Activated naive CD4-positive, alpha-beta T cell treated with anti-CD3 and anti-CD28 coated beads for 36 hours (primary cell): ENCODE measurements at regions not wholly inside any gene's neighbourhood (a gene's known extent, or its start where the extent isn't known, plus 50 kb on each side); places are given as distances from the start of the nearest gene placed in this dataset.
"Not testable (repeated sequence)": the region's sequence is repeated elsewhere in the genome, so short reads cannot be mapped to it uniquely, and the experiment has no call there.

Experiments
- CTCF ChIA-PET: fragments of 350-600 bp; sonication (Branson Sonifier 250); formaldehyde crosslinking; loops from one replicate; lab custom pipeline; 2021; ENCODE audit warnings: antibody characterized with exemption; lab: Charles Lee
- DNase-seq: peaks from one replicate; pipeline ENCODE4 v3.0.0-alpha.2; 2020
- H3K27ac Mint-ChIP-seq: one replicate; pipeline ENCODE4 v1.8.0; 2021; ENCODE audit warnings: mild to moderate bottlenecking, mixed read lengths
- H3K27me3 Mint-ChIP-seq: one replicate; pipeline ENCODE4 v1.8.0; 2021; ENCODE audit warnings: low read depth, mixed read lengths
- H3K36me3 Mint-ChIP-seq: one replicate; pipeline ENCODE4 v1.8.0; 2021; ENCODE audit warnings: low read depth, mixed read lengths
- H3K4me1 Mint-ChIP-seq: one replicate; pipeline ENCODE4 v1.8.0; 2021; ENCODE audit warnings: low read depth, mixed read lengths
- H3K4me3 Mint-ChIP-seq: one replicate; pipeline ENCODE4 v1.8.0; 2021; ENCODE audit warnings: mild to moderate bottlenecking, moderate library complexity, mixed read lengths
- H3K9me3 Mint-ChIP-seq: one replicate; pipeline ENCODE4 v1.8.0; 2021; ENCODE audit warnings: mixed read lengths
- intact Hi-C: fragments of 100-400 bp; cut with micrococcal nuclease; formaldehyde crosslinking; loops from one replicate; pipeline ENCODE4 v1.15.1; 2023

DNA sequence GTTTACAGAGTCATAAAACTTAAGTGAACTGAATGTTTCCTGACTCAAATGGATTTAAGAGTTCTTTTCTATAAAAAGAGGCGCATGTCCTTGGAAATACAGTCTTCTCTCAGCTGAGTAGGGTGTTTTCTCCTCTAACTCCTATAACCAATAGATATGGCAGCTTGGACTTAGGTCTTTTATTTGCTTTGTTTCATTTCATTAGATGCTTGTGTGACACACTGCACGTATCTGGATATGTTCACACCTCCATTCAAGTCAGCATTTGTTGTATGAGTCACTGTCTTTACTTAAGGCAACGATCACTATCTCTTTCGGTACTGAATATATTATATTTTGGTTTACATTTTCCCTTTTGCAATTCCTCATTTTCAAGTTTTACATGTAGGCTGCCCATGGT lies 136.6 kb downstream of the ARSF start:
- Mint-ChIP-seq H3K36me3 (no peaks in the 10 kb centered on the region), H3K9me3 (no peaks in the 10 kb centered on the region), H3K27me3 (peaks cover 4% of the 10 kb centered on the region), H3K4me1 (no peaks in the 10 kb centered on the region), H3K4me3 (no peak overlapping the region), H3K27ac (no peak overlapping the region)
- CTCF ChIA-PET, result no interaction called here
- intact Hi-C loops, result no loop called here
- DNase-seq, result no peak

DNA sequence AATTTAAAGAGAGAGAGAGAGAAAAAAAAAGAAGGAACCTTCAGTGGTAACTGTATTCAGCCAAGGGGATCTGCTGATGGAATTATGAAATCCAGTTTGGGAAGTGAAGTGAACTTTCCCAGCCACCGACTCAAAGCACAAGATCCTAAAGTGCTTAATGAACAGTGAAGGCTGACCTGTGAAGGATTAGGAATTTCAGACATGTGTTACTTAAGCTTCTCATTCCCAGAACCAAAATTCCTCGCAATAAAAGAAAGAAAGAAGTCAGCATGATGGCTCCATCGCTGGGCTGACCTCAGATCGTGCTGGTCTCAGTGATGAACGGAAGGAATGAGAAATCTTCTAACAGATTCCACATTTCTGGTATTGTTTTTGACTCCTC lies 135.2 kb downstream of the ARSF start:
- intact Hi-C loops, result no loop called here
- no peak for DNase-seq
- Mint-ChIP-seq H3K4me3 (no peak overlapping the region), H3K9me3 (no peaks in the 10 kb centered on the region), H3K36me3 (no peaks in the 10 kb centered on the region), H3K4me1 (no peaks in the 10 kb centered on the region), H3K27ac (no peak overlapping the region), H3K27me3 (peaks cover 4% of the 10 kb centered on the region)
- CTCF ChIA-PET, result no interaction called here

DNA sequence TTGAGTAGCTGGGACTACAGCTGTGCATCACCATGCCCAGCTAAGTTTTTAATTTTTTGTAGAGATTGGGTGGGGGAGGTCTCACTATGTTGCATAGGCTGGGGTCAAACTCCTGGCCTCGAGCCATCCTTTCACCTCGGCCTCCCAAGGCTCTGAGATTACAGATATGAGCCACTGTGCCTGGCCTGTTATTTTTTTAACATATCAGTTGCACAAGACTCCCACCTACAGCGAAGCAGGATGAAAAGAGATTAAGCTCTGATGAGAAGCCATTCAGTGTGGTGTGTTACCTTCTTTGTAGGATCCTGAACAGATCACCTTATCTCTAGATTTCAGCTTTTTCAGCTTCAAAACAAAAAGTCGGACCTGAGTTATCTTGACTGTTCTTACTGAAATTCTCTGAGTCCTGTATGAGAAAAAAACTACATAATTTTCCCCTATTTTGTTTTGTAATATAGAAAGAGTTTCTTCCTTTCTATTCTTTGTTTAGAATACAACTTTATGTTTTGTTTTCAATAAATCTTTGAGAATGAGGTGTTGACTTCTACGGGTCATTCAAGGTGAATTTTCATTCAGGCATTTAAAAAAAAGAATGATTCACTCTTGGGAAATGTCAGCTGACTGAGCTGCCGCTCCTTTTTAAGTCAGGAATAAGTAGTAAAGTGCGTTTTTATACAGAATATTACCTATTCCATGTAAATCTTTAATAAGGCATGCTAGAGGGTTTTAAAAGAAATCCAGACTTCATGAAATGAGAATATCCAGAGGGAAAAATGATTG lies 134.6 kb downstream of the ARSF start:
- H3K4me1 Mint-ChIP-seq, result no peaks in the 10 kb centered on the region
- no peaks in the 10 kb centered on the region for H3K9me3 Mint-ChIP-seq
- no peaks in the 10 kb centered on the region for H3K36me3 Mint-ChIP-seq
- intact Hi-C loops, result no loop called here
- DNase-seq, result no peak
- peaks cover 4% of the 10 kb centered on the region for H3K27me3 Mint-ChIP-seq
- H3K27ac Mint-ChIP-seq, result no peak overlapping the region
- CTCF ChIA-PET, result no interaction called here
- no peak overlapping the region for H3K4me3 Mint-ChIP-seq

DNA sequence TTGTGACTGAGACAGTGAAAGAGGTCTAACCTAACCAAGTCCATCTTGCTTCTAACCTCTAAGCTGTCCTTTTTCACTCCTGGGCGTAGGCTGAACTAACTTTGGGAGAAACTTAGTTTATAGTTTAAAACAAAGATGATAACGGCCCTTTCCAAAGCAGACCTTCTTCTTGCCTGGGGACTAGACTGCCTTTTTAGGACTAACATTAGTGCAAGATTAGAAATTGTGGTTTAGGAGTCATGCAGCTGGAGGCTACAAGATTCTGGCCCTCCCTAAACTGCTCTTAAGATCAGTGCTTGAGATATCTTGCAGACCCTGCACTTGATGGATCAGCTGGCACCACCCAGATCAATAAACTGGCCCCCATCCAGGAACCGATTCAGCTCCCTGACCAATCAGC lies 130.9 kb downstream of the ARSF start:
- H3K36me3 Mint-ChIP-seq, H3K27ac Mint-ChIP-seq, CTCF ChIA-PET, H3K4me1 Mint-ChIP-seq, DNase-seq, H3K4me3 Mint-ChIP-seq, H3K9me3 Mint-ChIP-seq, H3K27me3 Mint-ChIP-seq, intact Hi-C loops: not testable (repeated sequence)

DNA sequence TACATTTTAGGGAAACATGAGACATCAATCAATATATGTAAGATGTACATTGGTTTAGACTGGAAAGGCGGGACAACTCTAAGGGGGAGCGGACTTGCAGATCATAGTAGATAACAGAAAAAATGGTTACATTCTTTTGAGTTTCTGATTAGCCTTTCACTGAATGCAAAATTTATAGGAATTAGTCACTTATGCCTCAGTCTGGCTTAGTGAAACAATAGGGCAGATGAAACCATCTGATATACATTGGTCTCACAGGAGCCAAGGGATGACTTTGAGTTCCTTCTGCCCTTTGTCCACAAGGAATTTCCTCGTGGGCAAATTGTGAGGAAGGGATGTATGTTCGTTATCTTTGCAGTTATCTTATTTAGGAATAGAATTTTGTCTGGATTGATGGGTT lies 128.2 kb downstream of the ARSF start:
- H3K27me3 Mint-ChIP-seq, result no peaks in the 10 kb centered on the region
- DNase-seq, result no peak
- CTCF ChIA-PET, result no interaction called here

DNA sequence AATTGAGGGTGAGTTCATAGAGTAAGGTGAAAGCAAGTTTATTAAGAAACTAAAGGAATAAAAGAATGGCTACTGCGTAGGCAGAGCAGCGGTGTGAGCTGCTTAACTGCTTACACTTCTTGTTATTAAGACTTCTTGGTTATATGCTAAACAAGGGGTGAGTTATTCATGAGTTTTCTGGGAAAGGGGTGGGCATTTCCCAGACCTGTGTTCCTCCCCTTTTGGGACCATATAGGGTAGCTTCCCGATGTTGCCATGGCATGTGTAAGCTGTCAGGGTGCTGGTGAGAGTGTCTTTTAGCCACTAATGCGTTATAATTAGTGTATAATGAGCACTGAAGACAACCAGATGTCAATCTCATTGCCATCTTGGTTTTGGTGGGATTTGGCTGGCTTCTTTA lies 126.5 kb downstream of the ARSF start:
- Mint-ChIP-seq H3K4me1 (no peaks in the 10 kb centered on the region), H3K36me3 (no peaks in the 10 kb centered on the region), H3K4me3 (no peak overlapping the region), H3K27me3 (no peaks in the 10 kb centered on the region), H3K9me3 (no peaks in the 10 kb centered on the region), H3K27ac (no peak overlapping the region)
- intact Hi-C loops, result no loop called here
- CTCF ChIA-PET, result no interaction called here
- no peak for DNase-seq

More for the DNA sequence above, 128.2 kb downstream of the ARSF start:
- no peaks in the 10 kb centered on the region for H3K4me1 Mint-ChIP-seq
- no peaks in the 10 kb centered on the region for H3K9me3 Mint-ChIP-seq
- no peak overlapping the region for H3K4me3 Mint-ChIP-seq
- no peak overlapping the region for H3K27ac Mint-ChIP-seq
- no peaks in the 10 kb centered on the region for H3K36me3 Mint-ChIP-seq
- intact Hi-C loops, result no loop called here

DNA sequence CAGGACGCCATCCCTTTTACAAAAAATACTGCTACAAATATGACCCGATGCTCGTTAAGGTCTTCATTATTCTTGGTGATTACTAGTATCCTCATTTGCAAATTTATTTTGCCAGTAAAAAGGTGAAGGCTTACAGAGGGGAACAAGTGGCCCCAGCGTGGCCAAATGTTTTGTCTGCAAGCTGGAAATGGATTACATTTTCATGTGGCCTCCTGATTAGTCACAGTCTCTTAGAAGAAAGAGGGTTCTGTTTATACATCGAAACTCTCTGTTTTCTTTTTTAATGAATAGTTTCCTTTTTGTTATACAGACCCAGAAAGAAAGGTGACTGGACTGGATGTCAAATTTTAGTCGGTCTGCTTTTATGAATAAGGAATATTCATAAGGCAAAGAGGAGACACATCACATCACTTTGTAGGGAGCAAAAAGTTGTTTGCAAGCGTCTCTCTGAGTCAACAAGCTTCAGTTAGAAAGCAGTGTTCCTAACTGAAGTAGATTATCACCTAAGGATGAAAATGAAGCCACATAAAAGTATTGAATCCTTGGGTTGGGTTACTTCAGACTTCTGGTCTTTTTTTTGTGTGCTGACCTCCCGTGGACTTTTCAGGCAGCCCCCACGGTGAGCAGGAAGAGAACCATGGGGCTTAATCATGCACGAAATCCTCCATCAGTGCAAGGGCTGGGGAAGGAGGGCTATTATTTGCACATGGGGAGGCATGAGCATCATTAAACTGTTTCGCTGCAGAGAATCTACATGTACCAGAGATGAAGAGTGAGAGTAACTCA lies 125.6 kb downstream of the ARSF start:
- no peak overlapping the region for H3K27ac Mint-ChIP-seq

DNA sequence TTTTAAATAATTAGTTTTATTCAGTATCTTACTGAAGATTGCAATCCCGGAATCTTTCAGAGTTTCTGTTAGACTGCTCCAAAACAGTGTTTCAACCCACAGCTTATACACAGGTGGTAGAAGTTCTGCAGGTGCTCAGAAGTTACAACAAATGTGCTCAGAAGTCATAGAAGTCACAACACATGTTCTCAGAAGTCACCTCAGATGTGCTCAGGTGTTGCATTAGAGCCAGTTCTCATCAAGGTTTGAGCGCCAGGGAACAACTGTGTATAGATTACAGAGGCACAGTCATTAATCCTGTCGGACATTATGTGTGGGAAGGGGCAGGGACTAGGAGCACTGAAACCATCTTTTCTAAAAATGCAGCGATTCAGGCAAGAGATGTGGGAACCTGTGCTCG lies 124.5 kb downstream of the ARSF start:
- intact Hi-C loops, result no loop called here
- H3K27ac Mint-ChIP-seq, result no peak overlapping the region
- CTCF ChIA-PET, result interaction anchor here (0.6 kb wide), 1 partner anchor 66 kb away, joined by 3 read pairs; no protein-coding TSS in a partner anchor

More for the DNA sequence above, 125.6 kb downstream of the ARSF start:
- Mint-ChIP-seq H3K36me3 (no peaks in the 10 kb centered on the region), H3K9me3 (no peaks in the 10 kb centered on the region), H3K4me1 (no peaks in the 10 kb centered on the region), H3K4me3 (no peak overlapping the region), H3K27me3 (no peaks in the 10 kb centered on the region)
- intact Hi-C loops, result no loop called here
- DNase-seq, result no peak
- CTCF ChIA-PET, result no interaction called here

More for the DNA sequence above, 124.5 kb downstream of the ARSF start:
- Mint-ChIP-seq H3K27me3 (no peaks in the 10 kb centered on the region), H3K36me3 (no peaks in the 10 kb centered on the region), H3K4me3 (no peak overlapping the region), H3K4me1 (no peaks in the 10 kb centered on the region), H3K9me3 (no peaks in the 10 kb centered on the region)
- no peak for DNase-seq
